DMS 273 (cell line): ENCODE measurements at regions not wholly inside any gene's neighbourhood (a gene's known extent, or its start where the extent isn't known, plus 50 kb on each side); places are given as distances from the start of the nearest gene placed in this dataset.
A peak's percentile ranks its signal among the peaks of the same experiment; 100 is the strongest.

Experiments
- DNase-seq: peaks from one replicate; lab custom pipeline; 2025; ENCODE audit not compliant: unreplicated experiment; lab: John Stamatoyannopoulos, UW

- peak; percentile 21 for DNase-seq
These were observed 55.4 kb upstream of the SLC10A7 start for GRCh38 chr4:146577111-146577510.

- peak; percentile 26 for DNase-seq
These were observed 55.8 kb upstream of the POU4F2 start for GRCh38 chr4:146582864-146583263.

- no peak for DNase-seq
These were observed 52.8 kb upstream of the POU4F2 start for GRCh38 chr4:146585761-146586333.
